Gastroesophageal sphincter (tissue), 3 donors: ENCODE measurements at regions not wholly inside any gene's neighbourhood (a gene's known extent, or its start where the extent isn't known, plus 50 kb on each side); places are given as distances from the start of the nearest gene placed in this dataset.

Experiments used
- POLR2A ChIP-seq, 2 donors: fragments of 450-650 bp; IDR thresholded peaks; one replicate each; pipeline ENCODE4 v1.6.1; 2017; ENCODE audit warnings: antibody characterized with exemption in 2 of 2, mild to moderate bottlenecking in 2 of 2, moderate library complexity in 1 of 2
- POLR2AphosphoS5 ChIP-seq: sonication (generic); formaldehyde crosslinking; IDR thresholded peaks from one replicate; pipeline ENCODE4 v1.6.1; 2017; ENCODE audit warnings: antibody characterized with exemption
- TF ChIP-seq, protein P1 (sequence below), 4 experiments: fragments of 200-600 bp in 2 of 4; fragments of 450-650 bp in 2 of 4; sonication (generic) in 1 of 4; IDR thresholded peaks; one replicate each; pipeline ENCODE4 v1.5.1; 2017 to 2019; ENCODE audit warnings: antibody characterized with exemption in 4 of 4, mild to moderate bottlenecking in 2 of 4, moderate library complexity in 2 of 4

GRCh38 chr16:85274501-85274900 lies 162.2 kb upstream of the CIBAR2 start:
- no peak for TF ChIP-seq POLR2AphosphoS5
- TF ChIP-seq POLR2A (IDR thresholded peaks at IDR 0.05) = no peak
- TF ChIP-seq, protein P1, sequence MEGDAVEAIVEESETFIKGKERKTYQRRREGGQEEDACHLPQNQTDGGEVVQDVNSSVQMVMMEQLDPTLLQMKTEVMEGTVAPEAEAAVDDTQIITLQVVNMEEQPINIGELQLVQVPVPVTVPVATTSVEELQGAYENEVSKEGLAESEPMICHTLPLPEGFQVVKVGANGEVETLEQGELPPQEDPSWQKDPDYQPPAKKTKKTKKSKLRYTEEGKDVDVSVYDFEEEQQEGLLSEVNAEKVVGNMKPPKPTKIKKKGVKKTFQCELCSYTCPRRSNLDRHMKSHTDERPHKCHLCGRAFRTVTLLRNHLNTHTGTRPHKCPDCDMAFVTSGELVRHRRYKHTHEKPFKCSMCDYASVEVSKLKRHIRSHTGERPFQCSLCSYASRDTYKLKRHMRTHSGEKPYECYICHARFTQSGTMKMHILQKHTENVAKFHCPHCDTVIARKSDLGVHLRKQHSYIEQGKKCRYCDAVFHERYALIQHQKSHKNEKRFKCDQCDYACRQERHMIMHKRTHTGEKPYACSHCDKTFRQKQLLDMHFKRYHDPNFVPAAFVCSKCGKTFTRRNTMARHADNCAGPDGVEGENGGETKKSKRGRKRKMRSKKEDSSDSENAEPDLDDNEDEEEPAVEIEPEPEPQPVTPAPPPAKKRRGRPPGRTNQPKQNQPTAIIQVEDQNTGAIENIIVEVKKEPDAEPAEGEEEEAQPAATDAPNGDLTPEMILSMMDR (IDR thresholded peaks at IDR 0.05) = no peak
